OCI-LY3 (cell line): ENCODE measurements at regions not wholly inside any gene's neighbourhood (a gene's known extent, or its start where the extent isn't known, plus 50 kb on each side); places are given as distances from the start of the nearest gene placed in this dataset.

Experiments used
- EZH2phosphoT487 ChIP-seq: fragments of 200-600 bp; shearing (Covaris generic); IDR thresholded peaks from 2 replicates; pipeline ENCODE4 v1.6.1; 2018; ENCODE audit warnings: antibody characterized with exemption, mixed run types, low read depth
- TF ChIP-seq, protein P1 (sequence below): fragments of 200-600, 300-600 bp; sonication (generic); IDR thresholded peaks from 2 replicates; pipeline ENCODE4 v1.5.1; 2014; ENCODE audit warnings: antibody characterized with exemption, low read length, low read depth

GRCh38 chr4:60840020-60840419 is 360.1 kb upstream of the ADGRL3 start:
- TF ChIP-seq, protein P1, sequence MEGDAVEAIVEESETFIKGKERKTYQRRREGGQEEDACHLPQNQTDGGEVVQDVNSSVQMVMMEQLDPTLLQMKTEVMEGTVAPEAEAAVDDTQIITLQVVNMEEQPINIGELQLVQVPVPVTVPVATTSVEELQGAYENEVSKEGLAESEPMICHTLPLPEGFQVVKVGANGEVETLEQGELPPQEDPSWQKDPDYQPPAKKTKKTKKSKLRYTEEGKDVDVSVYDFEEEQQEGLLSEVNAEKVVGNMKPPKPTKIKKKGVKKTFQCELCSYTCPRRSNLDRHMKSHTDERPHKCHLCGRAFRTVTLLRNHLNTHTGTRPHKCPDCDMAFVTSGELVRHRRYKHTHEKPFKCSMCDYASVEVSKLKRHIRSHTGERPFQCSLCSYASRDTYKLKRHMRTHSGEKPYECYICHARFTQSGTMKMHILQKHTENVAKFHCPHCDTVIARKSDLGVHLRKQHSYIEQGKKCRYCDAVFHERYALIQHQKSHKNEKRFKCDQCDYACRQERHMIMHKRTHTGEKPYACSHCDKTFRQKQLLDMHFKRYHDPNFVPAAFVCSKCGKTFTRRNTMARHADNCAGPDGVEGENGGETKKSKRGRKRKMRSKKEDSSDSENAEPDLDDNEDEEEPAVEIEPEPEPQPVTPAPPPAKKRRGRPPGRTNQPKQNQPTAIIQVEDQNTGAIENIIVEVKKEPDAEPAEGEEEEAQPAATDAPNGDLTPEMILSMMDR: no peak
- TF ChIP-seq EZH2phosphoT487: no peak
